BLaER1 treated with 17β-estradiol and CSF1 and Interleukin-3, amounts not matched to agents 10 nM and 100 nM (cell line): ENCODE measurements at regions not wholly inside any gene's neighbourhood (a gene's known extent, or its start where the extent isn't known, plus 50 kb on each side); places are given as distances from the start of the nearest gene placed in this dataset.

Source experiments
- H3K27ac ChIP-seq, 11 experiments: shearing (Covaris generic); formaldehyde crosslinking; 2 replicates each; pipeline ENCODE4 v1.8.1; 2022
- H3K27me3 ChIP-seq, 11 experiments: shearing (Covaris generic); formaldehyde crosslinking; 2 replicates each; pipeline ENCODE4 v1.8.1; 2022
- H3K36me3 ChIP-seq, 11 experiments: shearing (Covaris generic); formaldehyde crosslinking; 2 replicates each; pipeline ENCODE4 v1.8.1; 2022
- H3K4me1 ChIP-seq, 10 experiments: shearing (Covaris generic); formaldehyde crosslinking; 2 replicates each; pipeline ENCODE4 v1.8.1; 2022
- H3K4me2 ChIP-seq, 11 experiments: shearing (Covaris generic); formaldehyde crosslinking; 2 replicates each; pipeline ENCODE4 v1.8.1; 2022
- H3K4me3 ChIP-seq, 10 experiments: shearing (Covaris generic); formaldehyde crosslinking; 2 replicates each; pipeline ENCODE4 v1.8.1; 2022
- H3K9ac ChIP-seq, 11 experiments: shearing (Covaris generic); formaldehyde crosslinking; 2 replicates each; pipeline ENCODE4 v1.8.1; 2022
- H3K9me3 ChIP-seq, 11 experiments: shearing (Covaris generic); formaldehyde crosslinking; replicated peaks in 1 of 11; 2 replicates each; pipeline ENCODE4 v1.8.1; 2022
- H4K20me1 ChIP-seq, 11 experiments: shearing (Covaris generic); formaldehyde crosslinking; 2 replicates each; pipeline ENCODE4 v1.8.1; 2022
- Cebpa-rat ChIP-seq, 11 experiments: shearing (Covaris generic); IDR thresholded peaks; 2 replicates each; pipeline ENCODE4 v1.8.1; 2022

GRCh38 chr2:44839370-44839769, 102.1 kb upstream of the SIX3 start:
- H3K36me3 ChIP-seq, result no peaks in the 10 kb centered on the region
- H3K27ac ChIP-seq, result no peak overlapping the region
- TF ChIP-seq Cebpa-rat (IDR thresholded peaks at IDR 0.05), result no peak
- H3K4me3 ChIP-seq, result no peak overlapping the region
- H3K9me3 ChIP-seq, result peaks cover 0 to 9% (median 7%) of the 10 kb centered on the region in 11 experiments; a peak in 12 of 22 replicates
- no peak overlapping the region for H3K4me2 ChIP-seq
- H3K4me1 ChIP-seq, result peaks cover 0 to 2% (median 0%) of the 10 kb centered on the region in 10 experiments; a peak in 1 of 20 replicates
- no peaks in the 10 kb centered on the region for H4K20me1 ChIP-seq
- H3K9ac ChIP-seq, result no peak overlapping the region
- H3K27me3 ChIP-seq, result no peaks in the 10 kb centered on the region

- Histone ChIP-seq H3K4me2 (no peak overlapping the region), H3K27ac (no peak overlapping the region), H3K36me3 (no peaks in the 10 kb centered on the region), H3K4me1 (no peaks in the 10 kb centered on the region), H4K20me1 (no peaks in the 10 kb centered on the region), H3K4me3 (no peak overlapping the region), H3K27me3 (no peaks in the 10 kb centered on the region), H3K9me3 (peaks cover 0 to 4% (median 1%) of the 10 kb centered on the region in 11 experiments; a peak in 5 of 22 replicates), H3K9ac (no peak overlapping the region)
- TF ChIP-seq Cebpa-rat (IDR thresholded peaks at IDR 0.05), result no peak
Measured at GRCh38 chr2:44839771-44840502, 101.6 kb upstream of the SIX3 start.

- no peaks in the 10 kb centered on the region for H3K27me3 ChIP-seq
- H3K36me3 ChIP-seq, result no peaks in the 10 kb centered on the region
- no peak overlapping the region for H3K27ac ChIP-seq
- H3K4me3 ChIP-seq, result no peak overlapping the region
- H3K9ac ChIP-seq, result no peak overlapping the region
- no peak overlapping the region for H3K4me2 ChIP-seq
- H3K9me3 ChIP-seq, result no peaks in the 10 kb centered on the region; a peak in 1 of 22 replicates
- H3K4me1 ChIP-seq, result no peaks in the 10 kb centered on the region
- no peak for TF ChIP-seq Cebpa-rat (IDR thresholded peaks at IDR 0.05)
- H4K20me1 ChIP-seq, result no peaks in the 10 kb centered on the region
Measured at GRCh38 chr2:44840503-44840850, 101.0 kb upstream of the SIX3 start.

- H3K27me3 ChIP-seq, result no peaks in the 10 kb centered on the region
Measured at GRCh38 chr2:44843086-44843485, 98.4 kb upstream of the SIX3 start.

GRCh38 chr2:44843641-44844310, 97.7 kb upstream of the SIX3 start:
- Histone ChIP-seq H3K36me3 (no peaks in the 10 kb centered on the region), H3K9me3 (no peaks in the 10 kb centered on the region; a peak in 1 of 22 replicates), H3K27me3 (no peaks in the 10 kb centered on the region), H3K4me1 (no peaks in the 10 kb centered on the region), H3K9ac (no peak overlapping the region), H3K4me2 (no peak overlapping the region), H3K27ac (no peak overlapping the region), H4K20me1 (no peaks in the 10 kb centered on the region), H3K4me3 (no peak overlapping the region)
- TF ChIP-seq Cebpa-rat (IDR thresholded peaks at IDR 0.05), result no peak

More at GRCh38 chr2:44843086-44843485, 98.4 kb upstream of the SIX3 start:
- Histone ChIP-seq H3K4me1 (no peaks in the 10 kb centered on the region), H3K9me3 (no peaks in the 10 kb centered on the region; a peak in 1 of 22 replicates), H3K27ac (no peak overlapping the region), H3K4me3 (no peak overlapping the region), H3K4me2 (no peak overlapping the region), H3K9ac (no peak overlapping the region), H3K36me3 (no peaks in the 10 kb centered on the region), H4K20me1 (no peaks in the 10 kb centered on the region)
- no peak for TF ChIP-seq Cebpa-rat (IDR thresholded peaks at IDR 0.05)

GRCh38 chr2:44844651-44845270, 96.7 kb upstream of the SIX3 start:
- Histone ChIP-seq H3K36me3 (no peaks in the 10 kb centered on the region), H3K27ac (no peak overlapping the region), H3K27me3 (no peaks in the 10 kb centered on the region), H3K9me3 (no peaks in the 10 kb centered on the region; a peak in 1 of 22 replicates), H3K9ac (no peak overlapping the region), H3K4me2 (no peak overlapping the region), H3K4me1 (no peaks in the 10 kb centered on the region), H3K4me3 (no peak overlapping the region), H4K20me1 (no peaks in the 10 kb centered on the region)
- no peak for TF ChIP-seq Cebpa-rat (IDR thresholded peaks at IDR 0.05)

- H3K4me2 ChIP-seq, result no peak overlapping the region
- H4K20me1 ChIP-seq, result no peaks in the 10 kb centered on the region
- H3K4me3 ChIP-seq, result no peak overlapping the region
- H3K4me1 ChIP-seq, result no peaks in the 10 kb centered on the region
- no peak overlapping the region for H3K27ac ChIP-seq
- H3K9ac ChIP-seq, result no peak overlapping the region
- no peak for TF ChIP-seq Cebpa-rat (IDR thresholded peaks at IDR 0.05)
- no peaks in the 10 kb centered on the region for H3K27me3 ChIP-seq
- H3K9me3 ChIP-seq, result no peaks in the 10 kb centered on the region
- no peaks in the 10 kb centered on the region for H3K36me3 ChIP-seq
Measured at GRCh38 chr2:44848026-44848425, 93.5 kb upstream of the SIX3 start.

- H3K4me1 ChIP-seq, result no peaks in the 10 kb centered on the region
- TF ChIP-seq Cebpa-rat (IDR thresholded peaks at IDR 0.05), result no peak
- H3K9me3 ChIP-seq, result no peaks in the 10 kb centered on the region
- no peaks in the 10 kb centered on the region for H4K20me1 ChIP-seq
- H3K9ac ChIP-seq, result no peak overlapping the region
- H3K36me3 ChIP-seq, result no peaks in the 10 kb centered on the region
- H3K27me3 ChIP-seq, result no peaks in the 10 kb centered on the region
- H3K4me2 ChIP-seq, result no peak overlapping the region
- no peak overlapping the region for H3K27ac ChIP-seq
- no peak overlapping the region for H3K4me3 ChIP-seq
Measured at GRCh38 chr2:44850016-44850415, 91.5 kb upstream of the SIX3 start.

- no peaks in the 10 kb centered on the region for H3K4me1 ChIP-seq
- no peak for TF ChIP-seq Cebpa-rat (IDR thresholded peaks at IDR 0.05)
Measured at GRCh38 chr2:44851518-44851917, 90.0 kb upstream of the SIX3 start.

More at GRCh38 chr2:44851518-44851917, 90.0 kb upstream of the SIX3 start:
- Histone ChIP-seq H4K20me1 (no peaks in the 10 kb centered on the region), H3K9me3 (no peaks in the 10 kb centered on the region), H3K9ac (no peak overlapping the region), H3K4me3 (no peak overlapping the region), H3K27ac (no peak overlapping the region), H3K36me3 (no peaks in the 10 kb centered on the region), H3K4me2 (no peak overlapping the region), H3K27me3 (no peaks in the 10 kb centered on the region)
